ENCODE measurements at regions not wholly inside any gene's neighbourhood (a gene's known extent, or its start where the extent isn't known, plus 50 kb on each side); places are given as distances from the start of the nearest gene placed in this dataset.

DNA sequence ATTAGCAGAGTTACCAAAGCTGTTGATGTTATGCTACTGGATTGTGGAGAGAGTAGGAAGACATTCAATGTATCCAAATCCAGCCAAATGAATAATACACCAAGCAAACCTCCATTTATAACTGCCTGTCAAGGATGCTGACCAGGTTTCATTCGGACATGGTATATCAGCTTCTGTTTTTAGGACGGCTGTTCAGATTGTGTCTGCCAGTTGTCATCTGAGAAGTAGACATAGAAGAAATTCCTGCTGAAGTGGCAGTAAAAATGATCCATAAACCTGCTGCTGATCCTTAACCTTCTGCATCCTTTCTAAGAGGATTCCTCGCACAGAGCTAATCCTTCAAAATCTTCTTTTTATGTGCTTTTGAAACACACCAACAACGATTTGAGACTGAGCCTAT is 663.6 kb upstream of the PLXNA2 start:
- 100% methylated on average over 1 of the region's 4 CpGs for WGBS (ENCODE audit: insufficient coverage)
- Histone ChIP-seq H2AFZ (ENCODE audit: insufficient read depth, low read depth, low read length, poor library complexity, severe bottlenecking) (no peak overlapping the region), H3K9me3 (replicated peaks in 1 of 2; ENCODE audit: control insufficient read depth in 1 of 2, insufficient read depth in 1 of 2, low read length in 2 of 2) (no peaks in the 10 kb centered on the region), H3K27me3 (ENCODE audit: control insufficient read depth in 2 of 2, insufficient read depth in 2 of 2, low read length in 2 of 2) (no peaks in the 10 kb centered on the region), H3K4me3 (replicated peaks in 1 of 3; ENCODE audit: low read depth in 2 of 3, low read length in 3 of 3) (no peak overlapping the region), H3K4me1 (ENCODE audit: control insufficient read depth in 1 of 2, insufficient read depth in 2 of 2, low read length in 2 of 2) (no peaks in the 10 kb centered on the region), H3K27ac (ENCODE audit: low read depth in 1 of 2, low read length in 2 of 2) (no peak overlapping the region), H3K79me2 (ENCODE audit: insufficient read depth, low read length) (no peaks in the 10 kb centered on the region), H3K4me2 (replicated peaks; ENCODE audit: extremely low read depth, low read length, poor library complexity, severe bottlenecking) (no peak overlapping the region), H4K20me1 (ENCODE audit: insufficient read depth, low read length) (no peaks in the 10 kb centered on the region), H3K36me3 (replicated peaks in 1 of 2; ENCODE audit: control insufficient read depth in 1 of 2, insufficient read depth in 2 of 2, low read length in 2 of 2) (no peaks in the 10 kb centered on the region), H3K9ac (ENCODE audit: insufficient read depth, low read length, poor library complexity, severe bottlenecking) (no peak overlapping the region)
- Mint-ChIP-seq H3K36me3 (no peaks in the 10 kb centered on the region), H3K27me3 (ENCODE audit: low read depth in 3 of 3) (peaks cover 0 to 2% (median 1%) of the 10 kb centered on the region in 3 donors), H3K4me3 (no peak overlapping the region), H3K9me3 (peaks cover 0 to 12% (median 3%) of the 10 kb centered on the region in 7 donors), H3K27ac (no peak overlapping the region), H3K4me1 (no peaks in the 10 kb centered on the region)
- DNase-seq = no peak
- TF ChIP-seq, protein P1, sequence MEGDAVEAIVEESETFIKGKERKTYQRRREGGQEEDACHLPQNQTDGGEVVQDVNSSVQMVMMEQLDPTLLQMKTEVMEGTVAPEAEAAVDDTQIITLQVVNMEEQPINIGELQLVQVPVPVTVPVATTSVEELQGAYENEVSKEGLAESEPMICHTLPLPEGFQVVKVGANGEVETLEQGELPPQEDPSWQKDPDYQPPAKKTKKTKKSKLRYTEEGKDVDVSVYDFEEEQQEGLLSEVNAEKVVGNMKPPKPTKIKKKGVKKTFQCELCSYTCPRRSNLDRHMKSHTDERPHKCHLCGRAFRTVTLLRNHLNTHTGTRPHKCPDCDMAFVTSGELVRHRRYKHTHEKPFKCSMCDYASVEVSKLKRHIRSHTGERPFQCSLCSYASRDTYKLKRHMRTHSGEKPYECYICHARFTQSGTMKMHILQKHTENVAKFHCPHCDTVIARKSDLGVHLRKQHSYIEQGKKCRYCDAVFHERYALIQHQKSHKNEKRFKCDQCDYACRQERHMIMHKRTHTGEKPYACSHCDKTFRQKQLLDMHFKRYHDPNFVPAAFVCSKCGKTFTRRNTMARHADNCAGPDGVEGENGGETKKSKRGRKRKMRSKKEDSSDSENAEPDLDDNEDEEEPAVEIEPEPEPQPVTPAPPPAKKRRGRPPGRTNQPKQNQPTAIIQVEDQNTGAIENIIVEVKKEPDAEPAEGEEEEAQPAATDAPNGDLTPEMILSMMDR (IDR thresholded peaks at IDR 0.05) = no peak
- intact Hi-C loops (cut with micrococcal nuclease) = no loop called here

DNA sequence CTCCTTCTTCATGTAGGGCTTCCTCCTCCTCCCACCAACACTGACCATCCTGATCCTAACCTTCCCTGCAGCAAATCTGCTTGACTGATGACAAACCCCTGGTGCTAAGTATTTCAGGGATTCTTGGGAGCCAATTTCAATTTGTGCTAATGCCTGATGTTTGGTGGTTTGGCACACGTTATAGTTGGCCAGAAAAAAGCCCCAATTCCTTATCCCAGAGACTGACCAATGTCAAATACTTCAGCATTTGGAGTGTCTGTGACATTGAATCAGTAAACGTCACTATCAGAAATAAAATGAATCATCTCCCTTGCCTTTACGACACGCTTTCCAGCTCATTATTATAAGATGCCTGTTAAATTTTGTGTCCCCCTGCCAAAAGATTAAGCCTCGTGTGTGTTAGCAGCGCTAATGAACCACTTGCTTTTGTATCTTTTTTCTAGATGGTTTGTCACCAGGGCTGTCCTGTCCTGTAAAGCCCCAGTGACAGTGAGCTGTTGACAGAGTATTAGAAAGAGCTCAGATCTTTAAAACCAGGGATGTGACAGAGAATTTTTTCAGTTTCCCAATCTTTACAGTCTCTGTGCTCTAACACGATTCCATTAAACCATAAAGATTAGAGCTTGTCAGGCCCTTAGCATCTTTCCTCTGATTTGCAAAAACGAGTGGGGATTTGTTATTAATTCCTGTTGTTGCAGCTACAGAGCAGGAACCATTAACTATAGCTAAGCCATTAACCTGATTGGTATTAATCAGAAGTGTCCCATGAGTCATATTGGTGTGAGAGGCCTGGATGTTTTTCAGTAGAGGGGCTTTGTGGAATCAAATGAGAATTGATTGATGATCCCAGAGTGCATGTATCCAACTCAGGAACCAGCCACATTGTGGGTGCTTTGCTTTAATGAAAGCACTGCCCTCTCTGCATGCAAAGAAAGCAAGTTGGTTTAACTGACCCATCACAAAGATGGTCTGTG is 665.1 kb upstream of the PLXNA2 start:
- WGBS (ENCODE audit: insufficient coverage) = 76% methylated on average over 5 of the region's 8 CpGs
- H3K27ac Mint-ChIP-seq = peak overlapping the region in 1 of 7 donors; percentile 43
- H3K79me2 ChIP-seq (ENCODE audit: insufficient read depth, low read length) = no peaks in the 10 kb centered on the region

More for the DNA sequence above, 665.1 kb upstream of the PLXNA2 start:
- intact Hi-C loops (cut with micrococcal nuclease) = no loop called here
- H3K27me3 ChIP-seq (ENCODE audit: control insufficient read depth in 2 of 2, insufficient read depth in 2 of 2, low read length in 2 of 2) = no peaks in the 10 kb centered on the region
- H4K20me1 ChIP-seq (ENCODE audit: insufficient read depth, low read length) = no peaks in the 10 kb centered on the region
- H3K9ac ChIP-seq (ENCODE audit: insufficient read depth, low read length, poor library complexity, severe bottlenecking) = no peak overlapping the region
- Mint-ChIP-seq H3K4me1 (no peaks in the 10 kb centered on the region), H3K36me3 (no peaks in the 10 kb centered on the region), H3K4me3 (no peak overlapping the region), H3K9me3 (peaks cover 0 to 12% (median 3%) of the 10 kb centered on the region in 7 donors), H3K27me3 (ENCODE audit: low read depth in 3 of 3) (peaks cover 0 to 2% (median 1%) of the 10 kb centered on the region in 3 donors)
- no peaks in the 10 kb centered on the region for H3K9me3 ChIP-seq (replicated peaks in 1 of 2; ENCODE audit: control insufficient read depth in 1 of 2, insufficient read depth in 1 of 2, low read length in 2 of 2)
- no peak overlapping the region for H3K4me2 ChIP-seq (replicated peaks; ENCODE audit: extremely low read depth, low read length, poor library complexity, severe bottlenecking)
- no peaks in the 10 kb centered on the region for H3K36me3 ChIP-seq (replicated peaks in 1 of 2; ENCODE audit: control insufficient read depth in 1 of 2, insufficient read depth in 2 of 2, low read length in 2 of 2)
- H3K4me3 ChIP-seq (replicated peaks in 1 of 3; ENCODE audit: low read depth in 2 of 3, low read length in 3 of 3) = no peak overlapping the region
- TF ChIP-seq, protein P1 (IDR thresholded peaks at IDR 0.05) = no peak
- H2AFZ ChIP-seq (ENCODE audit: insufficient read depth, low read depth, low read length, poor library complexity, severe bottlenecking) = no peak overlapping the region
- H3K27ac ChIP-seq (ENCODE audit: low read depth in 1 of 2, low read length in 2 of 2) = no peak overlapping the region
- DNase-seq = no peak
- H3K4me1 ChIP-seq (ENCODE audit: control insufficient read depth in 1 of 2, insufficient read depth in 2 of 2, low read length in 2 of 2) = no peaks in the 10 kb centered on the region
